Activated B cell treated with CpG ODN at 0.5 μM for 24 hours (primary cell): ENCODE measurements at regions not wholly inside any gene's neighbourhood (a gene's known extent, or its start where the extent isn't known, plus 50 kb on each side); places are given as distances from the start of the nearest gene placed in this dataset.

Experiments used
- ATAC-seq: fragments of 200-7000 bp; cut with Tn5 transposase; one replicate; pipeline ENCODE4 v1.10.0; 2021; ENCODE audit warnings: low read depth, mild to moderate bottlenecking, moderate library complexity
- CTCF ChIA-PET: fragments of 350-600 bp; sonication (Branson Sonifier 250); formaldehyde crosslinking; loops from one replicate; lab custom pipeline; 2021; ENCODE audit warnings: antibody characterized with exemption; lab: Charles Lee
- POLR2A ChIA-PET: fragments of 350-600 bp; sonication (Branson Sonifier 250); formaldehyde crosslinking; loops from one replicate; lab custom pipeline; 2021; ENCODE audit warnings: antibody characterized with exemption; lab: Charles Lee
- DNase-seq: peaks from one replicate; pipeline ENCODE4 v3.0.0; 2022
- H3K27ac Mint-ChIP-seq: one replicate; pipeline ENCODE4 v1.8.0; 2020; ENCODE audit warnings: mixed read lengths
- H3K27me3 Mint-ChIP-seq: one replicate; pipeline ENCODE4 v1.8.0; 2021; ENCODE audit warnings: mixed read lengths
- H3K36me3 Mint-ChIP-seq: one replicate; pipeline ENCODE4 v1.8.0; 2021; ENCODE audit warnings: low read depth, mixed read lengths
- H3K4me1 Mint-ChIP-seq: one replicate; pipeline ENCODE4 v1.8.0; 2021; ENCODE audit warnings: mixed read lengths
- H3K4me3 Mint-ChIP-seq: one replicate; pipeline ENCODE4 v1.8.0; 2020; ENCODE audit warnings: mild to moderate bottlenecking, mixed read lengths
- H3K9me3 Mint-ChIP-seq: one replicate; pipeline ENCODE4 v1.8.0; 2020; ENCODE audit warnings: mixed read lengths
- intact Hi-C: fragments of 100-400 bp; cut with micrococcal nuclease; formaldehyde crosslinking; loops from one replicate; pipeline ENCODE4 v1.15.1; 2024
- TF ChIP-seq, protein P1 (sequence below): fragments of 200-600 bp; IDR thresholded peaks from one replicate; pipeline ENCODE4 v1.8.0; 2022; ENCODE audit warnings: antibody characterized with exemption, mild to moderate bottlenecking

GRCh38 chr22:48143856-48144255, 1381.4 kb downstream of the TBC1D22A start:
- no peak overlapping the region for H3K4me3 Mint-ChIP-seq
- H3K4me1 Mint-ChIP-seq, result peaks cover 21% of the 10 kb centered on the region
- DNase-seq (no peak), ATAC-seq (no peak)
- peaks cover 3% of the 10 kb centered on the region for H3K9me3 Mint-ChIP-seq
- no peak overlapping the region for H3K27ac Mint-ChIP-seq
- no peaks in the 10 kb centered on the region for H3K36me3 Mint-ChIP-seq
- CTCF ChIA-PET, result no interaction called here
- TF ChIP-seq, protein P1, sequence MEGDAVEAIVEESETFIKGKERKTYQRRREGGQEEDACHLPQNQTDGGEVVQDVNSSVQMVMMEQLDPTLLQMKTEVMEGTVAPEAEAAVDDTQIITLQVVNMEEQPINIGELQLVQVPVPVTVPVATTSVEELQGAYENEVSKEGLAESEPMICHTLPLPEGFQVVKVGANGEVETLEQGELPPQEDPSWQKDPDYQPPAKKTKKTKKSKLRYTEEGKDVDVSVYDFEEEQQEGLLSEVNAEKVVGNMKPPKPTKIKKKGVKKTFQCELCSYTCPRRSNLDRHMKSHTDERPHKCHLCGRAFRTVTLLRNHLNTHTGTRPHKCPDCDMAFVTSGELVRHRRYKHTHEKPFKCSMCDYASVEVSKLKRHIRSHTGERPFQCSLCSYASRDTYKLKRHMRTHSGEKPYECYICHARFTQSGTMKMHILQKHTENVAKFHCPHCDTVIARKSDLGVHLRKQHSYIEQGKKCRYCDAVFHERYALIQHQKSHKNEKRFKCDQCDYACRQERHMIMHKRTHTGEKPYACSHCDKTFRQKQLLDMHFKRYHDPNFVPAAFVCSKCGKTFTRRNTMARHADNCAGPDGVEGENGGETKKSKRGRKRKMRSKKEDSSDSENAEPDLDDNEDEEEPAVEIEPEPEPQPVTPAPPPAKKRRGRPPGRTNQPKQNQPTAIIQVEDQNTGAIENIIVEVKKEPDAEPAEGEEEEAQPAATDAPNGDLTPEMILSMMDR, result no peak
- H3K27me3 Mint-ChIP-seq, result peaks cover 30% of the 10 kb centered on the region
- intact Hi-C loops, result no loop called here
- POLR2A ChIA-PET, result no interaction called here

GRCh38 chr22:48142388-48142787, 1379.9 kb downstream of the TBC1D22A start:
- intact Hi-C loops, result no loop called here
- Mint-ChIP-seq H3K36me3 (no peaks in the 10 kb centered on the region), H3K27me3 (peaks cover 30% of the 10 kb centered on the region), H3K27ac (no peak overlapping the region), H3K4me1 (peaks cover 24% of the 10 kb centered on the region), H3K4me3 (no peak overlapping the region), H3K9me3 (peaks cover 3% of the 10 kb centered on the region)
- TF ChIP-seq, protein P1, result no peak
- ATAC-seq (no peak), DNase-seq (no peak)
- CTCF ChIA-PET, result no interaction called here
- POLR2A ChIA-PET, result no interaction called here

DNA sequence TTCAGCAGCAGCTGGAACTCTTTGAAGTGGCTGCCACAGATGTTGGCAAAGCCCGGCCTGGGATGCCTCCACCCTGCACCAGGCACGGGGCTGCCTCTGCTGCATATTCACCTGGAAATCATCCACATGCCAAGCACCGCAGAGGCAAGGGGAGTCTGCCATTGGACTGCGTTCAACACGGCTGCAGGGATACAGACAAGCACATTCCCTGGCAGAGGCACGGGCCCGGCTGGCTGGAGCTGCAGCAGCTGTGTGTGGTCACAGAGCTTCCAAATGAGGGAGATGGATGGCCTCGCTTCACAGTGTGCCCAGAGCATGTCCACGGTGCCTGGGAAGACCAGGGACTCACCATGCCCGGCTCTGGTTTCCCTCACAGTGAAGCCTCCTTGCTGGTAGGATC, 1378.9 kb downstream of the TBC1D22A start:
- no peak overlapping the region for H3K27ac Mint-ChIP-seq
- ATAC-seq (no peak), DNase-seq (no peak)
- H3K27me3 Mint-ChIP-seq, result peaks cover 28% of the 10 kb centered on the region
- no peak overlapping the region for H3K4me3 Mint-ChIP-seq
- intact Hi-C loops, result no loop called here
- peaks cover 3% of the 10 kb centered on the region for H3K9me3 Mint-ChIP-seq
- TF ChIP-seq, protein P1, result no peak
- ChIA-PET POLR2A (no interaction called here), CTCF (no interaction called here)
- H3K36me3 Mint-ChIP-seq, result no peaks in the 10 kb centered on the region
- peaks cover 24% of the 10 kb centered on the region for H3K4me1 Mint-ChIP-seq

GRCh38 chr22:48140261-48140813, 1377.9 kb downstream of the TBC1D22A start:
- intact Hi-C loops, result no loop called here
- POLR2A ChIA-PET, result no interaction called here
- CTCF ChIA-PET, result no interaction called here
- Mint-ChIP-seq H3K27ac (no peak overlapping the region), H3K36me3 (no peaks in the 10 kb centered on the region), H3K4me1 (peaks cover 17% of the 10 kb centered on the region), H3K9me3 (peaks cover 3% of the 10 kb centered on the region), H3K27me3 (peaks cover 23% of the 10 kb centered on the region), H3K4me3 (no peak overlapping the region)
- TF ChIP-seq, protein P1, result no peak
- ATAC-seq, result no peak
- no peak for DNase-seq

GRCh38 chr22:48139776-48140175, 1377.3 kb downstream of the TBC1D22A start:
- no peak overlapping the region for H3K27ac Mint-ChIP-seq
- TF ChIP-seq, protein P1, result no peak
- DNase-seq (no peak), ATAC-seq (no peak)
- no peaks in the 10 kb centered on the region for H3K36me3 Mint-ChIP-seq
- H3K9me3 Mint-ChIP-seq, result peaks cover 3% of the 10 kb centered on the region
- ChIA-PET POLR2A (no interaction called here), CTCF (no interaction called here)
- intact Hi-C loops, result no loop called here
- peaks cover 18% of the 10 kb centered on the region for H3K27me3 Mint-ChIP-seq
- no peak overlapping the region for H3K4me3 Mint-ChIP-seq
- peaks cover 11% of the 10 kb centered on the region for H3K4me1 Mint-ChIP-seq
